CD4-positive, alpha-beta T cell treated with Interleukin-12 subunit alpha and Interleukin-12 subunit beta, for 1 hour (primary cell): ENCODE measurements at regions not wholly inside any gene's neighbourhood (a gene's known extent, or its start where the extent isn't known, plus 50 kb on each side); places are given as distances from the start of the nearest gene placed in this dataset.

ENCODE experiments used
- DNase-seq: peaks from one replicate; pipeline ENCODE4 v3.0.0-alpha.2; 2020

GRCh38 chr2:155240176-155240575 lies 541.7 kb downstream of the KCNJ3 start:
- DNase-seq = no peak

- DNase-seq = no peak
These were observed 537.2 kb downstream of the KCNJ3 start for GRCh38 chr2:155235710-155236109.

DNA sequence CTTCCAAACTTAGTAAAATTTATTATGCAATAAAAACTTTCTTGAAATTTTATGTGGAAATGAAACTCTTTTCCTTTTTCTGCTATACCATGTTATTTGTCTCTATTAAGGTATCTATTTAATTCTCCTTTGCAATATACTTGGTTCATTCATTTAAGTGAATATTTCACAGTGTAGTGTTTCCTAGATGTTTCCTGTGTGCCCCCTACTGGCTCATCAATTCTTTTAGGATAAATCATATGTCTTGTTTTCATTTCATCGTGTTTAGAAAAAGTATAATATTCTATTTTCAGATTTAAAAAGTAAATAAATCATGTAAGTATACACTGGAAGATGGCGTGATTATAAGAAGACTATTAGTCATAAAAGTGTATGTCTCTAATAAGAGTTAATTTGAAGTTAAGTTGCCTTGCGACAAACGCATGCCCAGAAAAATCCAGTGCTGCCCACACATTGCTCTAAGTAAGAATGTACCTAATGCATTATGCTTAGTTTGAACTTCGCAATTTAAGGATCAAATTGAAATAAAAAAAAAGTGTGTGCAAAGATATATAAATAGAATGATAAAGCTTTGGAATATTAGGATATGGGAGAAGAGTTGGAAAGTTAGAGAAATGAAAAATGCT lies 525.4 kb downstream of the KCNJ3 start:
- no peak for DNase-seq

- DNase-seq = no peak
These were observed 520.5 kb downstream of the KCNJ3 start for GRCh38 chr2:155218945-155219344.

- DNase-seq = no peak
These were observed 519.9 kb downstream of the KCNJ3 start for GRCh38 chr2:155218292-155218924.

- DNase-seq = no peak
These were observed 516.7 kb downstream of the KCNJ3 start for GRCh38 chr2:155215037-155215707.

DNA sequence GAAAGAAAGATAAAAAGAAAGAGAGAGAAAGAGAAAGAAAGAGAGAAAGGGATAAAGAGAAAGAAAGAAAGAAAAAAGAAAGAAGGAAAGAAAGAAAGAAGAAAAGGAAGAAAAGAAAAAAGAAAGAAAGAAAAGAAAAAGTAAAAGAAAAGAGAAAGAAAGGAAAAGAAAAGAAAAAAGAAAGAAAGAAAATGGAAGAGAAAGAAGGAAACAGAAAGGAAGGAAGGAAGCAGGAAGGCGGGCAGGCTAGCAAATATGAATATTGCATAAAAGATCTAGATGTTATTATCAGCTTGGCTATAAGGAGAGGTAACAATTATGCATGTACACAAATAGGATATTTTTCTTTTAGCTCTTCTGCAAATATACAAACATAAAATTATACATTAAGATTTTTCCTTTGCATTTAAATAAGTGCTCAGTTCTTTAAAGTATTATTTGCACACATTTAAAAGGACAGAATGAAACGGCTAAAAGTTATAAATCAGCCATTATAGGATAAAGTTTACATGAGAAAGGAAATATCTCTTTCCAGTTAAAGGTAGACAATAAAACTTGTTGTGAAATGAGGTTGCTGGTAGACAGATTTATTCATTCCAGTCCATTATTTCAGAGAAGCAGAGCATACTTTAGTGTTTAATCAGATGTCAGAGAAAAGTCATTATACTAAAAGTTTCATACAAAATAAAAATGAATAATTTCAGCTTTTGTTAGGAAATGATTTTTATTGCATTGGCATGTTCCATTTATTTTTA lies 511.4 kb downstream of the KCNJ3 start:
- DNase-seq = no peak

DNA sequence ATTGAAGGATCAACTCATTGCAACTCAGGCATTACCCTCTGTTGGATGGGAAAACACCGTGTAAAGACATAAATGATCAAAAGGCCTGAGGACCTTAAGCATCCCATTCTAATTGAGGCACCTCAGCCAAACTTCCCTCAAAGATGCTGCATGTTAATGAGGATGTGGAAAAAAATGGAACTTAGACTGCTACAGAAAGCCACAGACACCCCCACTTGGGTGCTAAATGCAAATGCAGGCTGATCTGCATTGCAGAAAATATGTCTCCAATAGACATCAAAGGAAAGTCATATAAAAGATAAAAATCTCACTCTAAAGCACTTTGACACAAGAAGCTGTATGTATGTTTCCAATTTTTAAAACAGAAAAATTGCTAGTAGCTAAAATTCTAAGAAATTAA lies 504.7 kb downstream of the KCNJ3 start:
- no peak for DNase-seq

- DNase-seq = no peak
These were observed 502.3 kb downstream of the KCNJ3 start for GRCh38 chr2:155200753-155201152.

GRCh38 chr2:155190342-155190741 lies 491.8 kb downstream of the KCNJ3 start:
- no peak for DNase-seq

DNA sequence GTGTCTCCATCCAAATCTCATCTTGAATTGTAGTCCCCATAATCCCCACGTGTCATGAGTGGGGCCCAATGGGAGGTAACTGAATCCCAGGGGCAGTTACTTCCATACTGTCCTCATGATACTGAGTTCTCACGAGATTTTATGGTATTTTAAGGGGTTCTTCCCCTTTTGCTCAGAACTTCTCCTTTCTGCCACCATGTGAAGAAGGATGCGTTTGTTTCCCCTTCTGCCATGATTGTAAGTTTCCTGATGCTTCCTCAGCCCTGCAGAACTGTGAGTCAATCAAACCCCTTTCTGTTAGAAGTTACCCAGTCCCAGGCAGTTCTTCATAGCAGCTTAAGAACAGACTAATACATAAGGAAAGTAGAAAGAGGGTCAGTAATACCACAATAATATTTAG lies 480.4 kb downstream of the KCNJ3 start:
- no peak for DNase-seq

- DNase-seq = no peak
These were observed 477.9 kb downstream of the KCNJ3 start for GRCh38 chr2:155176345-155176744.

DNA sequence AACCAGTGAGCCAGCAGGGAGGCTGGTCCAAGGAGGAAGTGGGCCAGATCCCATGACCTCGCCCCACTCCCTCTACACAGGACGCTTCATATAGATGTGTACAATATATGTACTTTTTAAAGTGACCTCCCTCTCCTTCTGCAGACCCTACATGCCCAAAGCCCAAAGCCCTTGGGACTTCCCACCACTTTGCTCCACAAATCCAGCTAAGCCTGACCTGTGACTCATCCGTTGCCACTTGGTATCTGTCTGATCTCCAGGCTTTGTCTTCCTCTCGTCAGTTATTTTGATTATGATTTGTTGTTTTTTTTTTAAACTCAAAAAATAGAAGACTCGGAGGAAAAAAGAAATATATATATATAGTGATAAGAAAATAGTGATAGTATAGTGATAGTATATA lies 470.8 kb downstream of the KCNJ3 start:
- DNase-seq = no peak

- no peak for DNase-seq
These were observed 464.0 kb downstream of the KCNJ3 start for GRCh38 chr2:155162494-155162893.

DNA sequence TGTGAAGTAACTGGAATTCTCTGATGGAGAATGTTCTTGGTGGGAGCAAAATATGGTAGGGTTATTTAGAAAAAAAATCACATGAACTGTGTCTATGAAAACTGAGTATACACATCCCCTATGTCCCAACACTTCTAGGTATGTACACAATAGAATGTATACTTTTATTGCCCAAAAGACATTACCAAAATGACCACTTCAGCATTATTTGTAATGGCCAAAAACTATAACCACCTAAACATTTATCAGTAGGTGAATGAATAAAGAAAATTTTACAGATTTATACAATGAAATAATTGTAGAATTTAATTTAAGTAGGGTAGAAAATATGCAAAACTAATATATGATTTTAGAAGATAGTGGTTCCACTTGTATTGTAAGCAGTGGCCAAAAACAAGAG lies 462.8 kb downstream of the KCNJ3 start:
- no peak for DNase-seq

DNA sequence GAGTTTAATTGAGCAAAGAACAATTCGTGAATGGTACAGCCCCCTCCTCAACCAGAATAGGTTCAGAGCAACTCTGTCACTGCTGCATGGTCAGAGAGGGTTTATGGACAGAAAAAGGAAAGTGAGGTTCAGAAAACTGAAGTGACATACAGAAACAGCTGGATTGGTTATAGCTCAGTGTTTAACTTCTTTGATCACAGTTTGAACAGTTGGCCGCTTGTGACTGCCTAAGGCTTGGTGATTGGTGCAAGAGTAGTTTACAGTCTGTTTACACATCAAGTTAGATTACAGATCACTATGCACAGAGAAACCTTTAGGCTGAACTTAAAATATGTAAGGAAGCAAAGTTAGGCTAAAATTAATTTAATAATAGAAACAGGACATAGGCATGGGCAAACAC lies 459.2 kb downstream of the KCNJ3 start:
- DNase-seq = no peak

DNA sequence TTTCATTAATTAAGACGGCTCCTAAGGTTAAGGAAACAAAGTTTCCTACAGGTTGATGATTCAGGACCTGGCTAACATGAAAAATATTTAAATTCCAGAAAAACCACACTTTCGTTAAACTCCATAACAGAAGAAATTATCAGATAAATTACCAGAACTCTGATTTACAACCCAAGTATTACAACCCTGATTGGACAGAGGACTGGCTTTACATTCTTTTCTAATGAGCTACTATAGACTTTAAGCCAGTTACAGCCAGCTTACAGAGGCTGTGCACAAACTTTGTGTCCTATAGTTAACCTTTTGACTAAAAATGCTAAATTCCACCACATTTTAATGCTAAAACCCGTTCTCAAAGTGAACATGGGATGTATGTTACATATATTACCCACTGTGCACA lies 458.6 kb downstream of the KCNJ3 start:
- DNase-seq = no peak

DNA sequence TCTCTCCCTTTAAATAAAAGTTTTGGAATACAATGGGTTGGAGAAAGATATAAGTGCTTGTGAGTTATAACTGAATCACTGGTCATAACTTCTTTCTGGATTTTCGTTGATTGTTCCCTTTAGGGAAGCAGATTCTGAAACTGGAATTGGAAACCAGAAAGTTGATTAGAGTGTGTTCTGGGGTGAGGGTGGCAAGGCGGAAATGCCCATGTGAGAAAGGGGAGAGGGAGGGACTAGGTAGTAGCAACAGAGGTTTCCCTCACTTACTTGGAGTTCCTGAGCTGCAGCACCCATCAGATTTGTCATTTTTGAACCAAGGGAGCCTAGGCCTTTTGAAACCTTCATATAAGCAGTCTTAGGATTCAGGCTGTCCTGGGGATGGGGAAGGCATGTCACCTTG lies 453.4 kb downstream of the KCNJ3 start:
- no peak for DNase-seq

- DNase-seq = no peak
These were observed 453.0 kb downstream of the KCNJ3 start for GRCh38 chr2:155151472-155151871.

- DNase-seq = no peak
These were observed 447.3 kb downstream of the KCNJ3 start for GRCh38 chr2:155145758-155146229.

GRCh38 chr2:155141418-155141817 lies 442.9 kb downstream of the KCNJ3 start:
- DNase-seq = no peak

- DNase-seq = no peak
These were observed 427.2 kb downstream of the KCNJ3 start for GRCh38 chr2:155125585-155126230.

DNA sequence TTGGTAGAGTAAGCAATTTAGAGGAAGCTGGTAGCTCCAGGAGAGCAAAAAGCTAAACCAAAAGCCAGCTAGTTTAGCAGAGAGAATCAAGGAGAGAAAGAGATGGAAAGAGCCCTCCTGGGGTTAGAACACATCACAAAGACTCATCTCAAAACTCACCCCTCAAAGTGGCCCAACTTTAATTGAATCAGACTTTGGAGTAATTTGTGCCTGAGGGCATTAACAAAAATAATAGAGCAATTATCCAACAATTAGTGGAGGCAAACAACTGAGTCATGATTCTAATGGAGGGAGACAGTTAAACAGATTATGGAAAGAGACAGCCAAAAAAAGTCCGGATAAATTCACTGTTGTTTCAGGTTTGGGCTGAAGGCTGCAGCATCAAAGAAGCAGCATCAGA lies 417.4 kb downstream of the KCNJ3 start:
- DNase-seq = no peak
